Psoas muscle (tissue), 7 donors: ENCODE measurements at regions not wholly inside any gene's neighbourhood (a gene's known extent, or its start where the extent isn't known, plus 50 kb on each side); places are given as distances from the start of the nearest gene placed in this dataset.

Source experiments
- ATAC-seq, 4 donors: fragments of 200-7000 bp; cut with Tn5 transposase; one replicate each; pipeline ENCODE4 v1.9.1; 2020; ENCODE audit warnings: moderate library complexity in 3 of 4, mild to moderate bottlenecking in 2 of 4
- DNase-seq, 2 donors: peaks; one replicate each; pipeline ENCODE4 v3.0.0-alpha.2; 2020
- H3K27ac ChIP-seq: fragments of 200-600 bp; one replicate; pipeline ENCODE4 v1.8.0; 2022
- H3K27me3 ChIP-seq, 3 donors: fragments of 200-600 bp in 1 of 3; one replicate each; pipeline versions ENCODE4 v1.6.1 to v1.8.0; 2013 to 2022; ENCODE audit warnings: low read length in 2 of 3, mild to moderate bottlenecking in 2 of 3, moderate library complexity in 1 of 3; ENCODE audit not compliant: insufficient read depth in 3 of 3
- H3K36me3 ChIP-seq, 2 donors: fragments of 200-600 bp in 1 of 2; one replicate each; pipeline versions ENCODE4 v1.6.1 to v1.8.0; 2013 to 2022; ENCODE audit warnings: low read depth in 1 of 2, mild to moderate bottlenecking in 1 of 2, moderate library complexity in 1 of 2; ENCODE audit not compliant: insufficient read depth in 1 of 2
- H3K4me1 ChIP-seq: fragments of 200-600 bp; one replicate; pipeline ENCODE4 v1.8.0; 2022
- H3K4me3 ChIP-seq: fragments of 200-600 bp; one replicate; pipeline ENCODE4 v1.8.0; 2022; ENCODE audit warnings: mild to moderate bottlenecking
- H3K9me3 ChIP-seq: fragments of 200-600 bp; one replicate; pipeline ENCODE4 v1.8.0; 2022
- WGBS, 3 donors: extraction: QIAGEN DNeasy Blood & Tissue Kit; methylation state at CpG; one replicate each; pipeline versions ENCODE4 v1.1.6 to v1.1.7; 2013; 5-methylcytosine and 5-hydroxymethylcytosine counted together
- intact Hi-C, 2 donors: fragments of 100-400 bp; cut with DNase I; formaldehyde crosslinking; loops; one replicate each; pipeline versions ENCODE4 v1.11.0 to v1.14.2; 2022
- TF ChIP-seq, protein P1 (sequence below): fragments of 200-600 bp; IDR thresholded peaks from one replicate; pipeline ENCODE4 v1.8.0; 2022; ENCODE audit warnings: antibody characterized with exemption
- donor health status: healthy with polysubstance abuse.
- donor health status: DM: no; HTN: no; CAD: no; lungs with moderate emphysema.
- donor health status: Bipolar disorder and iron deficiency.
- donor health status: healthy.
- donor health status: DM: yes; HTN: yes; CAD: no.
- donor health status: DM: no; HTN: no; CAD: no.
- donor health status: DM: yes; HTN: yes; CAD: no.

- ATAC-seq (no peak), DNase-seq (no peak)
- Histone ChIP-seq H3K4me3 (no peak overlapping the region), H3K36me3 (no peaks in the 10 kb centered on the region), H3K9me3 (no peaks in the 10 kb centered on the region), H3K27me3 (peaks cover 0 to 5% (median 4%) of the 10 kb centered on the region in 3 donors), H3K27ac (no peak overlapping the region), H3K4me1 (no peaks in the 10 kb centered on the region)
- WGBS, 3 donors, result 83 to 88% (median 87%) methylated on average over 12 of the region's 12 CpGs
- intact Hi-C loops, result no loop called here
- TF ChIP-seq, protein P1, sequence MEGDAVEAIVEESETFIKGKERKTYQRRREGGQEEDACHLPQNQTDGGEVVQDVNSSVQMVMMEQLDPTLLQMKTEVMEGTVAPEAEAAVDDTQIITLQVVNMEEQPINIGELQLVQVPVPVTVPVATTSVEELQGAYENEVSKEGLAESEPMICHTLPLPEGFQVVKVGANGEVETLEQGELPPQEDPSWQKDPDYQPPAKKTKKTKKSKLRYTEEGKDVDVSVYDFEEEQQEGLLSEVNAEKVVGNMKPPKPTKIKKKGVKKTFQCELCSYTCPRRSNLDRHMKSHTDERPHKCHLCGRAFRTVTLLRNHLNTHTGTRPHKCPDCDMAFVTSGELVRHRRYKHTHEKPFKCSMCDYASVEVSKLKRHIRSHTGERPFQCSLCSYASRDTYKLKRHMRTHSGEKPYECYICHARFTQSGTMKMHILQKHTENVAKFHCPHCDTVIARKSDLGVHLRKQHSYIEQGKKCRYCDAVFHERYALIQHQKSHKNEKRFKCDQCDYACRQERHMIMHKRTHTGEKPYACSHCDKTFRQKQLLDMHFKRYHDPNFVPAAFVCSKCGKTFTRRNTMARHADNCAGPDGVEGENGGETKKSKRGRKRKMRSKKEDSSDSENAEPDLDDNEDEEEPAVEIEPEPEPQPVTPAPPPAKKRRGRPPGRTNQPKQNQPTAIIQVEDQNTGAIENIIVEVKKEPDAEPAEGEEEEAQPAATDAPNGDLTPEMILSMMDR, result no peak
Observed at GRCh38 chr10:130899856-130900255, 411.7 kb downstream of the TCERG1L start.

GRCh38 chr10:130900441-130901160 lies 410.9 kb downstream of the TCERG1L start:
- WGBS, 3 donors, result 77 to 86% (median 80%) methylated on average over 14 of the region's 14 CpGs
- no peaks in the 10 kb centered on the region for H3K36me3 ChIP-seq
- H3K27ac ChIP-seq, result no peak overlapping the region
- no peak for ATAC-seq
- DNase-seq, result no peak
- intact Hi-C loops, result no loop called here
- TF ChIP-seq, protein P1, result no peak
- no peaks in the 10 kb centered on the region for H3K9me3 ChIP-seq
- H3K4me1 ChIP-seq, result no peaks in the 10 kb centered on the region
- peaks cover 0 to 5% (median 3%) of the 10 kb centered on the region in 3 donors for H3K27me3 ChIP-seq
- H3K4me3 ChIP-seq, result no peak overlapping the region

DNA sequence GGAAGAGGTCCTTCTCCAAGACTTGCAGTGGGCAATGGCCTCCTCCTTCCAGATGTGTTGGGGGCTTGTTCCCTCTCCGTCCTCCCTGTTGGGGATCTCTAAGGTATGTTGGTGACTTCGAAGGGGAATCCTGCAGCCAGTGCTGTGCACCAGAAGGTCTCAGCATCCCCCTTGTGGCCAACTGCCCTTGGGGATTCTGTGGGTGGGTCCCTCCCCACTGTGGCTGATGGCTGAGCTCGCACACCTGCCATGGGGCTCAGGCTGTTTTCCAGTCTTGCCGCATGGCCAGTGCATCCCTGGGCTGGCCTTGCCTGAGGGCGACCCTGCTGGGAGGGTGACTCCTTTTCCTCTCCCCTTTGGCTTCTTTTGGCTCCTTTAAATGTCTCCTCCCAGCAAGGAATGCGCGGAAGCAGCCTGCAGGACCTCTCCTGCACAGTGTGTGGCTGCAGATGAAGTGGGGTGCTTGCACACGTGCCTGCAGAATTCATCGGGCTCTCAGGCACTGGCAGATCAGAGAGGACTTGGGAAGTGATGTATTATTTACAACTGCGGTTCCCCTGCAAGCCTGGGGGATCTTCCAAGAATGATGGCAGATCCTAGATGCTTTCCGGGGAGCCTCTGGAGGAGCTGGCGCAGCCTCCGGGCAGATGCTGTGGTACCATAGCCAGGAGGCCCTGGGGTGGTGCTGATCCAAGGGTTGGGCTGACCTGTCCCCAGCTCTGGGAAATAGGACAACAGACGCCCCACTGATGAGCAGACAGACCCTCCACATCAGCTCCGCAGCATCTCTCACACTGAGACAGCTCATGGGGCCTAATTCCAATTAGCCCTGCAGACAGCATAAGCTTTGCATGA lies 410.0 kb downstream of the TCERG1L start:
- no peaks in the 10 kb centered on the region for H3K36me3 ChIP-seq
- H3K4me1 ChIP-seq, result no peaks in the 10 kb centered on the region
- no peak overlapping the region for H3K27ac ChIP-seq
- H3K27me3 ChIP-seq, result peaks cover 0 to 5% (median 2%) of the 10 kb centered on the region in 3 donors
- no peak for DNase-seq
- TF ChIP-seq, protein P1, result no peak
- no peak overlapping the region for H3K4me3 ChIP-seq
- H3K9me3 ChIP-seq, result no peaks in the 10 kb centered on the region
- intact Hi-C loops, result no loop called here
- no peak for ATAC-seq
- WGBS, 3 donors, result 64 to 71% (median 64%) methylated on average over 15 of the region's 15 CpGs

DNA sequence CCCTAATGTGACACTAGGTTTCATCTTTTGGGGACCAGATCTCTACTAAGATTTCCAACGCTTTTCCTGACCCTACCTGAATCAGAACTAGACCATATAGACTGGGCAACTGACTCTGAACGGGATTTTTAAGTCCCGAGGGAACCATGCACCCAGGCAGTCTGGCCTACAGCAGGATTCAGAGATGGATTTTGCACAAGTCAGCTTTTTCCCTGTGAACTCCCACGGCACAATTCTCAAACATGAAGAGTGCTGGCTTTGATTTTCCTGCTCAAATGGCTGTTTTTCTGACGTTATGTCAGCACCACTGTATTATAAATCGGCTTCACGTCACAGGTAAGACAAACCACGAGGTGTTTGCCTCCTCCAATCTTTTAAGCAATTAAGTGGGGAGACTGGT lies 409.1 kb downstream of the TCERG1L start:
- H3K9me3 ChIP-seq, result no peaks in the 10 kb centered on the region
- DNase-seq, result no peak
- TF ChIP-seq, protein P1, result no peak
- H3K4me1 ChIP-seq, result no peaks in the 10 kb centered on the region
- H3K4me3 ChIP-seq, result no peak overlapping the region
- H3K27ac ChIP-seq, result no peak overlapping the region
- peaks cover 0 to 5% (median 2%) of the 10 kb centered on the region in 3 donors for H3K27me3 ChIP-seq
- H3K36me3 ChIP-seq, result no peaks in the 10 kb centered on the region
- 72 to 73% (median 72%) methylated on average over 8 of the region's 8 CpGs for WGBS, 3 donors
- no peak for ATAC-seq
- intact Hi-C loops, result no loop called here
